ENCODE measurements at regions not wholly inside any gene's neighbourhood (a gene's known extent, or its start where the extent isn't known, plus 50 kb on each side); places are given as distances from the start of the nearest gene placed in this dataset.

DNA sequence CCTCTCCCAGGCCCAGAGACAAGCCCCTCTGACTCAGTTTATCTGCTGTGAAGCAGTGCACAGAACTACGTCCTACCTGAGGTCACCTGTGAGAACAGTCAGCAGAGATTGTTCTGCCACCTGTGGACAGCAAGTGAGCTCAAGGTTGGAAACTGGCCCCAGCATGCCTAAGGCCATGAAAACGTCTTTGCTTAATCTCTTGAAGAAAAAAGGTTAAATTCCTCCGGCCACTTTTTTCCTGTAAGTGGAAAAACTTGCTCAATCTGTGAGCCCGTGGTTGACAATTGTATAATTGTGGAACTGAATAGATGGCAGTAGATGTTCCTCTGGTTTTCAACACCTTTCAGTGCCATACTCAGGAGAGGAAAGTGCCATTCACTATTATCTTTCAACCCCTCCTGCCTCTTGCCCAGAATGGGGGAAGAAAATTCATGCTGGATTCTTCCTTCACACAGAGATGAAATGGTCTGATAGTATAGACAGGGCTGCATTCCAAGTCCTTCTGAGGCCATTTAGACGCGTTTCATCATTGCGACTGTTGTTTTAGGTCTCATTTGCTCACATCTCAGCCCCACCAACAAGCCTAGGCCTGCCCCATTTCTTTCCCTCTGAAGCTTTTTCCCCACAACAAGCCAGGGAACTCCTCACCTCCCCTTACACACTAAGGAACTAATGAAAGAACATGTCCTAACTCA is 292.9 kb downstream of the FZD1 start:
- TF ChIP-seq POLR2AphosphoS5 (IDR thresholded peaks at IDR 0.05; ENCODE audit: low read depth, low read length) (no peak), TCF7L2 (IDR thresholded peaks at IDR 0.05; ENCODE audit: low read depth, low read length) (no peak)
- TF ChIP-seq, protein P1, sequence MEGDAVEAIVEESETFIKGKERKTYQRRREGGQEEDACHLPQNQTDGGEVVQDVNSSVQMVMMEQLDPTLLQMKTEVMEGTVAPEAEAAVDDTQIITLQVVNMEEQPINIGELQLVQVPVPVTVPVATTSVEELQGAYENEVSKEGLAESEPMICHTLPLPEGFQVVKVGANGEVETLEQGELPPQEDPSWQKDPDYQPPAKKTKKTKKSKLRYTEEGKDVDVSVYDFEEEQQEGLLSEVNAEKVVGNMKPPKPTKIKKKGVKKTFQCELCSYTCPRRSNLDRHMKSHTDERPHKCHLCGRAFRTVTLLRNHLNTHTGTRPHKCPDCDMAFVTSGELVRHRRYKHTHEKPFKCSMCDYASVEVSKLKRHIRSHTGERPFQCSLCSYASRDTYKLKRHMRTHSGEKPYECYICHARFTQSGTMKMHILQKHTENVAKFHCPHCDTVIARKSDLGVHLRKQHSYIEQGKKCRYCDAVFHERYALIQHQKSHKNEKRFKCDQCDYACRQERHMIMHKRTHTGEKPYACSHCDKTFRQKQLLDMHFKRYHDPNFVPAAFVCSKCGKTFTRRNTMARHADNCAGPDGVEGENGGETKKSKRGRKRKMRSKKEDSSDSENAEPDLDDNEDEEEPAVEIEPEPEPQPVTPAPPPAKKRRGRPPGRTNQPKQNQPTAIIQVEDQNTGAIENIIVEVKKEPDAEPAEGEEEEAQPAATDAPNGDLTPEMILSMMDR (IDR thresholded peaks at IDR 0.05): no peak

Measured in Panc1 (cell line).